ENCODE measurements at regions not wholly inside any gene's neighbourhood (a gene's known extent, or its start where the extent isn't known, plus 50 kb on each side); places are given as distances from the start of the nearest gene placed in this dataset.

- 15% methylated on average over 8 of the region's 8 CpGs for WGBS (ENCODE audit: insufficient coverage, insufficient replicate concordance, low lambda C conversion rate, missing lambda C conversion rate)
- intact Hi-C loops (cut with micrococcal nuclease; ENCODE audit: unreplicated experiment): no loop called here
- TF ChIP-seq, protein P1, sequence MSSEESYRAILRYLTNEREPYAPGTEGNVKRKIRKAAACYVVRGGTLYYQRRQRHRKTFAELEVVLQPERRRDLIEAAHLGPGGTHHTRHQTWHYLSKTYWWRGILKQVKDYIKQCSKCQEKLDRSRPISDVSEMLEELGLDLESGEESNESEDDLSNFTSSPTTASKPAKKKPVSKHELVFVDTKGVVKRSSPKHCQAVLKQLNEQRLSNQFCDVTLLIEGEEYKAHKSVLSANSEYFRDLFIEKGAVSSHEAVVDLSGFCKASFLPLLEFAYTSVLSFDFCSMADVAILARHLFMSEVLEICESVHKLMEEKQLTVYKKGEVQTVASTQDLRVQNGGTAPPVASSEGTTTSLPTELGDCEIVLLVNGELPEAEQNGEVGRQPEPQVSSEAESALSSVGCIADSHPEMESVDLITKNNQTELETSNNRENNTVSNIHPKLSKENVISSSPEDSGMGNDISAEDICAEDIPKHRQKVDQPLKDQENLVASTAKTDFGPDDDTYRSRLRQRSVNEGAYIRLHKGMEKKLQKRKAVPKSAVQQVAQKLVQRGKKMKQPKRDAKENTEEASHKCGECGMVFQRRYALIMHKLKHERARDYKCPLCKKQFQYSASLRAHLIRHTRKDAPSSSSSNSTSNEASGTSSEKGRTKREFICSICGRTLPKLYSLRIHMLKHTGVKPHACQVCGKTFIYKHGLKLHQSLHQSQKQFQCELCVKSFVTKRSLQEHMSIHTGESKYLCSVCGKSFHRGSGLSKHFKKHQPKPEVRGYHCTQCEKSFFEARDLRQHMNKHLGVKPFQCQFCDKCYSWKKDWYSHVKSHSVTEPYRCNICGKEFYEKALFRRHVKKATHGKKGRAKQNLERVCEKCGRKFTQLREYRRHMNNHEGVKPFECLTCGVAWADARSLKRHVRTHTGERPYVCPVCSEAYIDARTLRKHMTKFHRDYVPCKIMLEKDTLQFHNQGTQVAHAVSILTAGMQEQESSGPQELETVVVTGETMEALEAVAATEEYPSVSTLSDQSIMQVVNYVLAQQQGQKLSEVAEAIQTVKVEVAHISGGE (CRISPR knock-in tag; IDR thresholded peaks at IDR 0.05): no peak
- no peak for TF ChIP-seq MEF2A (IDR thresholded peaks at IDR 0.05; ENCODE audit: insufficient read depth, low read depth, low read length)
- no peak for TF ChIP-seq RUNX3 (IDR thresholded peaks at IDR 0.05; ENCODE audit: low read length)
- TF ChIP-seq EGR1 (IDR thresholded peaks at IDR 0.05; ENCODE audit: borderline replicate concordance in 1 of 2, low read depth in 2 of 2, low read length in 2 of 2): no peak
- TF ChIP-seq, protein P2, sequence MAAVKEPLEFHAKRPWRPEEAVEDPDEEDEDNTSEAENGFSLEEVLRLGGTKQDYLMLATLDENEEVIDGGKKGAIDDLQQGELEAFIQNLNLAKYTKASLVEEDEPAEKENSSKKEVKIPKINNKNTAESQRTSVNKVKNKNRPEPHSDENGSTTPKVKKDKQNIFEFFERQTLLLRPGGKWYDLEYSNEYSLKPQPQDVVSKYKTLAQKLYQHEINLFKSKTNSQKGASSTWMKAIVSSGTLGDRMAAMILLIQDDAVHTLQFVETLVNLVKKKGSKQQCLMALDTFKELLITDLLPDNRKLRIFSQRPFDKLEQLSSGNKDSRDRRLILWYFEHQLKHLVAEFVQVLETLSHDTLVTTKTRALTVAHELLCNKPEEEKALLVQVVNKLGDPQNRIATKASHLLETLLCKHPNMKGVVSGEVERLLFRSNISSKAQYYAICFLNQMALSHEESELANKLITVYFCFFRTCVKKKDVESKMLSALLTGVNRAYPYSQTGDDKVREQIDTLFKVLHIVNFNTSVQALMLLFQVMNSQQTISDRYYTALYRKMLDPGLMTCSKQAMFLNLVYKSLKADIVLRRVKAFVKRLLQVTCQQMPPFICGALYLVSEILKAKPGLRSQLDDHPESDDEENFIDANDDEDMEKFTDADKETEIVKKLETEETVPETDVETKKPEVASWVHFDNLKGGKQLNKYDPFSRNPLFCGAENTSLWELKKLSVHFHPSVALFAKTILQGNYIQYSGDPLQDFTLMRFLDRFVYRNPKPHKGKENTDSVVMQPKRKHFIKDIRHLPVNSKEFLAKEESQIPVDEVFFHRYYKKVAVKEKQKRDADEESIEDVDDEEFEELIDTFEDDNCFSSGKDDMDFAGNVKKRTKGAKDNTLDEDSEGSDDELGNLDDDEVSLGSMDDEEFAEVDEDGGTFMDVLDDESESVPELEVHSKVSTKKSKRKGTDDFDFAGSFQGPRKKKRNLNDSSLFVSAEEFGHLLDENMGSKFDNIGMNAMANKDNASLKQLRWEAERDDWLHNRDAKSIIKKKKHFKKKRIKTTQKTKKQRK (IDR thresholded peaks at IDR 0.05; ENCODE audit: low read depth, low read length): no peak
- no peak for TF ChIP-seq PBX3 (IDR thresholded peaks at IDR 0.05; ENCODE audit: insufficient replicate concordance, low read depth, low read length)
- no peak for TF ChIP-seq CREM (IDR thresholded peaks at IDR 0.05; ENCODE audit: low read depth)
- no peak for TF ChIP-seq KLF5 (IDR thresholded peaks at IDR 0.05; ENCODE audit: partially characterized antibody)
- no peak for TF ChIP-seq HDAC2 (IDR thresholded peaks at IDR 0.05)
- no peak for TF ChIP-seq CEBPB (IDR thresholded peaks at IDR 0.05; ENCODE audit: borderline replicate concordance in 1 of 2, low read depth in 2 of 2, low read length in 2 of 2)
- TF ChIP-seq CUX1 (IDR thresholded peaks at IDR 0.05; ENCODE audit: insufficient replicate concordance, low read depth, low read length): no peak
- no peak for TF ChIP-seq CHD2 (IDR thresholded peaks at IDR 0.05; ENCODE audit: borderline replicate concordance, low read depth, low read length)
Observed at GRCh38 chr4:125591290-125591689, 276.5 kb downstream of the FAT4 start.

More at GRCh38 chr4:125591290-125591689, 276.5 kb downstream of the FAT4 start:
- Histone ChIP-seq H2AFZ (ENCODE audit: control insufficient read depth, low read depth, low read length) (no peak overlapping the region), H3K36me3 (ENCODE audit: control insufficient read depth in 2 of 2, insufficient read depth in 2 of 2, low read length in 1 of 2) (no peaks in the 10 kb centered on the region), H3K4me1 (ENCODE audit: control insufficient read depth, insufficient read depth, low read length) (no peaks in the 10 kb centered on the region), H4K20me1 (ENCODE audit: control insufficient read depth, insufficient read depth) (no peaks in the 10 kb centered on the region), H3K4me2 (ENCODE audit: control insufficient read depth, insufficient read depth) (no peak overlapping the region), H3K27ac (ENCODE audit: control insufficient read depth, insufficient read depth) (no peak overlapping the region), H3K79me2 (ENCODE audit: control insufficient read depth, insufficient read depth, low read length) (no peaks in the 10 kb centered on the region), H3K27me3 (replicated peaks in 1 of 2; ENCODE audit: control insufficient read depth in 2 of 2, insufficient read depth in 2 of 2, low read length in 1 of 2) (no peaks in the 10 kb centered on the region), H3K9ac (ENCODE audit: control insufficient read depth, insufficient read depth, low read length) (no peak overlapping the region), H3K9me3 (replicated peaks; ENCODE audit: control insufficient read depth, insufficient read depth, low read length) (no peaks in the 10 kb centered on the region), H3K4me3 (no peak overlapping the region)
- no peak for DNase-seq (ENCODE audit: low read depth, low spot score)
- in situ Hi-C loops (cut with MboI): no loop called here
- no peak for ATAC-seq
- SMC1A ChIA-PET (ENCODE audit: uncharacterized antibody, unreplicated experiment): no interaction called here
- no TSS peak for BruUV-seq (replicated peaks)
- FAIRE-seq: no peak
- RAD21 ChIA-PET (ENCODE audit: unreplicated experiment): no interaction called here
- CTCF ChIA-PET: no interaction called here
- POLR2A ChIA-PET: no interaction called here
